Osteoblast (primary cell): ENCODE measurements at regions not wholly inside any gene's neighbourhood (a gene's known extent, or its start where the extent isn't known, plus 50 kb on each side); places are given as distances from the start of the nearest gene placed in this dataset.

Experiments used
- DNase-seq: peaks from one replicate; pipeline ENCODE4 v3.0.0; 2011; ENCODE audit warnings: low spot score, mixed read lengths; ENCODE audit not compliant: insufficient read length; ENCODE audit errors: missing footprints
- H2AFZ ChIP-seq: 2 replicates; pipeline ENCODE4 v1.6.0; 2011; ENCODE audit warnings: mild to moderate bottlenecking, low read length
- H3K27ac ChIP-seq: 2 replicates; pipeline ENCODE4 v1.5.1; 2011; ENCODE audit warnings: mild to moderate bottlenecking, low read depth, low read length, moderate library complexity
- H3K27me3 ChIP-seq: 2 replicates; pipeline ENCODE4 v1.6.0; 2012; ENCODE audit warnings: mild to moderate bottlenecking, control low read depth, inconsistent platforms, low read length, moderate library complexity; ENCODE audit not compliant: insufficient read depth
- H3K36me3 ChIP-seq: 2 replicates; pipeline ENCODE4 v1.5.1; 2011; ENCODE audit warnings: mild to moderate bottlenecking, low read length, control low read depth, moderate library complexity; ENCODE audit not compliant: insufficient read depth
- H3K4me1 ChIP-seq: 2 replicates; pipeline ENCODE4 v1.5.1; 2011; ENCODE audit warnings: mild to moderate bottlenecking, low read length, control low read depth, moderate library complexity; ENCODE audit not compliant: insufficient read depth
- H3K4me2 ChIP-seq: 2 replicates; pipeline ENCODE4 v1.6.0; 2011; ENCODE audit warnings: mild to moderate bottlenecking, low read length; ENCODE audit not compliant: insufficient read depth
- H3K4me3 ChIP-seq: fragments of 200-600 bp; sonication (generic); 3 replicates; pipeline ENCODE4 v1.5.1; 2012; ENCODE audit warnings: mild to moderate bottlenecking, low read length, inconsistent platforms; ENCODE audit not compliant: insufficient read depth
- H3K79me2 ChIP-seq: 2 replicates; pipeline ENCODE4 v1.6.0; 2012; ENCODE audit warnings: mild to moderate bottlenecking, low read length, control low read depth, inconsistent platforms; ENCODE audit not compliant: insufficient read depth
- H3K9me3 ChIP-seq: 2 replicates; pipeline ENCODE4 v1.5.1; 2011; ENCODE audit warnings: low read depth, low read length, control low read depth
- H4K20me1 ChIP-seq: 2 replicates; pipeline ENCODE4 v1.6.0; 2012; ENCODE audit warnings: mild to moderate bottlenecking, low read length, control low read depth; ENCODE audit not compliant: insufficient read depth
- TF ChIP-seq, protein P1 (sequence below): IDR thresholded peaks from 2 replicates; pipeline ENCODE4 v1.5.1; 2011; ENCODE audit warnings: mild to moderate bottlenecking, low read depth, low read length, moderate library complexity; ENCODE audit errors: extremely low read depth

- TF ChIP-seq, protein P1, sequence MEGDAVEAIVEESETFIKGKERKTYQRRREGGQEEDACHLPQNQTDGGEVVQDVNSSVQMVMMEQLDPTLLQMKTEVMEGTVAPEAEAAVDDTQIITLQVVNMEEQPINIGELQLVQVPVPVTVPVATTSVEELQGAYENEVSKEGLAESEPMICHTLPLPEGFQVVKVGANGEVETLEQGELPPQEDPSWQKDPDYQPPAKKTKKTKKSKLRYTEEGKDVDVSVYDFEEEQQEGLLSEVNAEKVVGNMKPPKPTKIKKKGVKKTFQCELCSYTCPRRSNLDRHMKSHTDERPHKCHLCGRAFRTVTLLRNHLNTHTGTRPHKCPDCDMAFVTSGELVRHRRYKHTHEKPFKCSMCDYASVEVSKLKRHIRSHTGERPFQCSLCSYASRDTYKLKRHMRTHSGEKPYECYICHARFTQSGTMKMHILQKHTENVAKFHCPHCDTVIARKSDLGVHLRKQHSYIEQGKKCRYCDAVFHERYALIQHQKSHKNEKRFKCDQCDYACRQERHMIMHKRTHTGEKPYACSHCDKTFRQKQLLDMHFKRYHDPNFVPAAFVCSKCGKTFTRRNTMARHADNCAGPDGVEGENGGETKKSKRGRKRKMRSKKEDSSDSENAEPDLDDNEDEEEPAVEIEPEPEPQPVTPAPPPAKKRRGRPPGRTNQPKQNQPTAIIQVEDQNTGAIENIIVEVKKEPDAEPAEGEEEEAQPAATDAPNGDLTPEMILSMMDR, result no peak
- Histone ChIP-seq H3K27ac (no peak overlapping the region), H3K4me3 (no peak overlapping the region), H3K4me2 (no peak overlapping the region), H3K4me1 (no peaks in the 10 kb centered on the region), H2AFZ (no peak overlapping the region), H3K36me3 (no peaks in the 10 kb centered on the region), H3K79me2 (no peaks in the 10 kb centered on the region), H4K20me1 (no peaks in the 10 kb centered on the region), H3K9me3 (no peaks in the 10 kb centered on the region), H3K27me3 (no peaks in the 10 kb centered on the region)
- DNase-seq, result no peak
Observed at GRCh38 chr15:31852933-31853799, 177.1 kb upstream of the CHRNA7 start.

GRCh38 chr15:31856581-31856980 lies 173.7 kb upstream of the CHRNA7 start:
- H3K27me3 ChIP-seq, result no peaks in the 10 kb centered on the region
- H4K20me1 ChIP-seq, result no peaks in the 10 kb centered on the region
- H3K36me3 ChIP-seq, result no peaks in the 10 kb centered on the region
- H3K4me2 ChIP-seq, result no peak overlapping the region
- no peak overlapping the region for H2AFZ ChIP-seq
- no peaks in the 10 kb centered on the region for H3K9me3 ChIP-seq
- DNase-seq, result no peak
- TF ChIP-seq, protein P1, result no peak
- no peak overlapping the region for H3K27ac ChIP-seq
- no peaks in the 10 kb centered on the region for H3K79me2 ChIP-seq
- no peak overlapping the region for H3K4me3 ChIP-seq
- no peaks in the 10 kb centered on the region for H3K4me1 ChIP-seq

DNA sequence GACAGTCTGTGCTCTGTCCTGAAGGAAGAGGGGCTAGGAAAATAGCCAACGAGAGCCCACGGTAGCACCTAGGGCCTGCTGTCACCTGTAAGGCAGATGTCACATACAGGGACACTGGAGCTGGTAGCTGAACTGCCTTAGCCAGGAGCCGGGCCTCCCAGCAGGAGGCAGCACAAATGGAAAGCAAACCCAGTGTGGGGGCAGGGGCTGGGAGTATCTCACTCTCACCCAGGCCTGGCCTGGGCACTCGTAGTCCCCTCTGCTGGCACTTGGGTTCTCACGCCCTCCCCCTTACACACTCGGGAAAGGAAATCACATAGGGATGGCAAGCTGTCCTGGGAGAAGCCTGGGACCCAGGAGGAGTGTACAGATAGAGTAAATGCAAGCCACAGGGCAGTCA lies 173.1 kb upstream of the CHRNA7 start:
- Histone ChIP-seq H3K27me3 (no peaks in the 10 kb centered on the region), H3K4me1 (no peaks in the 10 kb centered on the region), H3K27ac (no peak overlapping the region), H3K4me2 (no peak overlapping the region), H3K79me2 (no peaks in the 10 kb centered on the region), H4K20me1 (no peaks in the 10 kb centered on the region), H3K36me3 (no peaks in the 10 kb centered on the region), H3K4me3 (no peak overlapping the region), H3K9me3 (no peaks in the 10 kb centered on the region), H2AFZ (no peak overlapping the region)
- TF ChIP-seq, protein P1, result no peak
- DNase-seq, result no peak

GRCh38 chr15:31858026-31858425 lies 172.3 kb upstream of the CHRNA7 start:
- H3K27me3 ChIP-seq, result no peaks in the 10 kb centered on the region
- no peak overlapping the region for H2AFZ ChIP-seq
- no peak overlapping the region for H3K4me2 ChIP-seq
- TF ChIP-seq, protein P1, result no peak
- H3K79me2 ChIP-seq, result no peaks in the 10 kb centered on the region
- no peak overlapping the region for H3K4me3 ChIP-seq
- DNase-seq, result no peak
- no peaks in the 10 kb centered on the region for H3K4me1 ChIP-seq
- no peaks in the 10 kb centered on the region for H3K36me3 ChIP-seq
- no peak overlapping the region for H3K27ac ChIP-seq
- H4K20me1 ChIP-seq, result no peaks in the 10 kb centered on the region
- no peaks in the 10 kb centered on the region for H3K9me3 ChIP-seq
